WTC11 (cell line): ENCODE measurements at regions not wholly inside any gene's neighbourhood (a gene's known extent, or its start where the extent isn't known, plus 50 kb on each side); places are given as distances from the start of the nearest gene placed in this dataset.
A peak's percentile ranks its signal among the peaks of the same experiment; 100 is the strongest.

Experiments
- ATAC-seq: fragments of 200-7000 bp; cut with Tn5 transposase; 2 replicates; pipeline ENCODE4 v1.10.0; 2021; ENCODE audit warnings: mild to moderate bottlenecking, moderate library complexity
- CTCF ChIA-PET: fragments of 300-600 bp; sonication (Branson Sonifier 250); formaldehyde crosslinking; loops from one replicate; lab custom pipeline; 2021; ENCODE audit warnings: antibody characterized with exemption; lab: Charles Lee
- POLR2A ChIA-PET: fragments of 350-600 bp; sonication (Branson Sonifier 250); formaldehyde crosslinking; loops from one replicate; lab custom pipeline; 2021; ENCODE audit warnings: antibody characterized with exemption; lab: Charles Lee
- DNase-seq: peaks from one replicate; pipeline ENCODE4 v3.0.0; 2021; ENCODE audit warnings: low spot score
- H3K27ac Mint-ChIP-seq: 2 replicates; pipeline ENCODE4 v1.8.0; 2021; ENCODE audit warnings: mixed read lengths
- H3K27me3 Mint-ChIP-seq: 2 replicates; pipeline ENCODE4 v1.8.0; 2021; ENCODE audit warnings: low read depth, mild to moderate bottlenecking, moderate library complexity, mixed read lengths
- H3K36me3 Mint-ChIP-seq: 2 replicates; pipeline ENCODE4 v1.8.0; 2021; ENCODE audit warnings: mixed read lengths
- H3K4me1 Mint-ChIP-seq: 2 replicates; pipeline ENCODE4 v1.8.0; 2022; ENCODE audit warnings: mixed read lengths
- H3K4me3 Mint-ChIP-seq: 2 replicates; pipeline ENCODE4 v1.8.0; 2021; ENCODE audit warnings: mild to moderate bottlenecking, moderate library complexity, mixed read lengths
- H3K9me3 Mint-ChIP-seq: 2 replicates; pipeline ENCODE4 v1.8.0; 2021; ENCODE audit warnings: mixed read lengths
- CREB1 ChIP-seq: sonication (generic); formaldehyde crosslinking; IDR thresholded peaks from 2 replicates; pipeline ENCODE4 v1.8.0; 2023; ENCODE audit warnings: mild to moderate bottlenecking, missing genetic modification reagents
- CTCF ChIP-seq: fragments of 200-600 bp; IDR thresholded peaks from 2 replicates; pipeline ENCODE4 v1.8.0; 2022; ENCODE audit warnings: antibody characterized with exemption
- E2F5 ChIP-seq: sonication (generic); formaldehyde crosslinking; IDR thresholded peaks from 2 replicates; pipeline ENCODE4 v1.8.1; 2022; ENCODE audit warnings: mild to moderate bottlenecking, moderate library complexity, missing genetic modification reagents
- HMGXB4 ChIP-seq: sonication (generic); formaldehyde crosslinking; IDR thresholded peaks from 2 replicates; pipeline ENCODE4 v1.8.1; 2023; ENCODE audit warnings: mild to moderate bottlenecking, moderate library complexity, missing genetic modification reagents
- KAT7 ChIP-seq: sonication (generic); formaldehyde crosslinking; IDR thresholded peaks from 2 replicates; pipeline ENCODE4 v1.8.1; 2023; ENCODE audit warnings: missing genetic modification reagents, mild to moderate bottlenecking, borderline replicate concordance
- MXD4 ChIP-seq: fragments of 250-450 bp; sonication (Bioruptor Pico); IDR thresholded peaks from 2 replicates; pipeline ENCODE4 v1.8.0; 2021; ENCODE audit warnings: mild to moderate bottlenecking, moderate library complexity, borderline replicate concordance
- OVOL2 ChIP-seq: fragments of 250-450 bp; sonication (Bioruptor Pico); IDR thresholded peaks from 2 replicates; pipeline ENCODE4 v1.9.0; 2021; ENCODE audit warnings: mild to moderate bottlenecking, borderline replicate concordance
- PRRX2 ChIP-seq: fragments of 250-450 bp; sonication (Bioruptor Pico); IDR thresholded peaks from 2 replicates; pipeline ENCODE4 v1.8.0; 2021; ENCODE audit warnings: mild to moderate bottlenecking
- RORB ChIP-seq: fragments of 250-450 bp; sonication (Bioruptor Pico); IDR thresholded peaks from 2 replicates; pipeline ENCODE4 v1.9.0; 2021; ENCODE audit warnings: mild to moderate bottlenecking
- STAT6 ChIP-seq: sonication (generic); formaldehyde crosslinking; conservative IDR thresholded peaks from 2 replicates; pipeline ENCODE4 v1.8.1; 2023; ENCODE audit warnings: mild to moderate bottlenecking, low read depth, missing genetic modification reagents, moderate library complexity
- TEAD1 ChIP-seq: sonication (generic); formaldehyde crosslinking; IDR thresholded peaks from 2 replicates; pipeline ENCODE4 v1.8.0; 2022; ENCODE audit warnings: mild to moderate bottlenecking, missing genetic modification reagents
- TP53 ChIP-seq: sonication (generic); formaldehyde crosslinking; IDR thresholded peaks from 2 replicates; pipeline ENCODE4 v1.8.1; 2023; ENCODE audit warnings: mild to moderate bottlenecking, missing genetic modification reagents
- ZBTB21 ChIP-seq: sonication (generic); formaldehyde crosslinking; IDR thresholded peaks from 2 replicates; pipeline ENCODE4 v1.8.1; 2023; ENCODE audit warnings: mild to moderate bottlenecking, missing genetic modification reagents, borderline replicate concordance
- ZNF423 ChIP-seq: fragments of 250-450 bp; sonication (Bioruptor Pico); IDR thresholded peaks from 2 replicates; pipeline ENCODE4 v2.1.2; 2022; ENCODE audit warnings: mild to moderate bottlenecking, moderate library complexity
- TF ChIP-seq, protein P1 (sequence below): fragments of 250-450 bp; sonication (Bioruptor Pico); IDR thresholded peaks from 2 replicates; pipeline ENCODE4 v1.8.0; 2021; ENCODE audit warnings: mild to moderate bottlenecking
- TF ChIP-seq, protein P2 (sequence below): fragments of 250-450 bp; sonication (Bioruptor Pico); IDR thresholded peaks from 2 replicates; pipeline ENCODE4 v1.9.0; 2021; ENCODE audit warnings: mild to moderate bottlenecking

GRCh38 chr18:25896178-25896780, 194.1 kb downstream of the SS18 start (continued):
- TF ChIP-seq, protein P1, sequence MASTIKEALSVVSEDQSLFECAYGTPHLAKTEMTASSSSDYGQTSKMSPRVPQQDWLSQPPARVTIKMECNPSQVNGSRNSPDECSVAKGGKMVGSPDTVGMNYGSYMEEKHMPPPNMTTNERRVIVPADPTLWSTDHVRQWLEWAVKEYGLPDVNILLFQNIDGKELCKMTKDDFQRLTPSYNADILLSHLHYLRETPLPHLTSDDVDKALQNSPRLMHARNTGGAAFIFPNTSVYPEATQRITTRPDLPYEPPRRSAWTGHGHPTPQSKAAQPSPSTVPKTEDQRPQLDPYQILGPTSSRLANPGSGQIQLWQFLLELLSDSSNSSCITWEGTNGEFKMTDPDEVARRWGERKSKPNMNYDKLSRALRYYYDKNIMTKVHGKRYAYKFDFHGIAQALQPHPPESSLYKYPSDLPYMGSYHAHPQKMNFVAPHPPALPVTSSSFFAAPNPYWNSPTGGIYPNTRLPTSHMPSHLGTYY (CRISPR knock-in tag): no peak
- peak; percentile 70 for TF ChIP-seq CTCF

GRCh38 chr18:25895518-25895917, 194.9 kb downstream of the SS18 start:
- Mint-ChIP-seq H3K4me3 (no peak overlapping the region), H3K36me3 (no peaks in the 10 kb centered on the region), H3K9me3 (peaks cover 3% of the 10 kb centered on the region; the same call in 1 of the 2 replicates), H3K4me1 (peaks cover 11% of the 10 kb centered on the region), H3K27me3 (no peaks in the 10 kb centered on the region), H3K27ac (no peak overlapping the region)
- DNase-seq (no peak), ATAC-seq (peak; percentile 20; the same call in 1 of the 2 replicates)
- ChIA-PET POLR2A (interaction anchor here (0.6 kb wide), 1 partner anchor 546 kb away, joined by 5 read pairs; no protein-coding TSS in a partner anchor), CTCF (interaction anchor here (0.5 to 1.7 kb wide), 6 partner anchors 25 to 1352 kb away, joined by 3 to 5 read pairs (median 3); no protein-coding TSS in a partner anchor)
- TF ChIP-seq CREB1 (CRISPR knock-in tag) (no peak), OVOL2 (no peak)

GRCh38 chr18:25886283-25886682, 204.1 kb downstream of the SS18 start:
- Mint-ChIP-seq H3K27me3 (no peaks in the 10 kb centered on the region; the same call in 1 of the 2 replicates), H3K27ac (no peak overlapping the region), H3K9me3 (peaks cover 15% of the 10 kb centered on the region), H3K36me3 (no peaks in the 10 kb centered on the region)
- POLR2A ChIA-PET: no interaction called here
- DNase-seq (no peak), ATAC-seq (no peak)
- no peak for TF ChIP-seq STAT6
- no peak for TF ChIP-seq HMGXB4 (CRISPR knock-in tag)
- TF ChIP-seq KAT7: no peak
- TF ChIP-seq PRRX2 (CRISPR knock-in tag): no peak
- TF ChIP-seq TP53: no peak
- no peak for TF ChIP-seq ZNF423 (CRISPR knock-in tag)
- TF ChIP-seq, all 79 proteins: peak for 0
- Mint-ChIP-seq H3K4me1 (peaks cover 17% of the 10 kb centered on the region), H3K4me3 (no peak overlapping the region)
- CTCF ChIA-PET: no interaction called here

DNA sequence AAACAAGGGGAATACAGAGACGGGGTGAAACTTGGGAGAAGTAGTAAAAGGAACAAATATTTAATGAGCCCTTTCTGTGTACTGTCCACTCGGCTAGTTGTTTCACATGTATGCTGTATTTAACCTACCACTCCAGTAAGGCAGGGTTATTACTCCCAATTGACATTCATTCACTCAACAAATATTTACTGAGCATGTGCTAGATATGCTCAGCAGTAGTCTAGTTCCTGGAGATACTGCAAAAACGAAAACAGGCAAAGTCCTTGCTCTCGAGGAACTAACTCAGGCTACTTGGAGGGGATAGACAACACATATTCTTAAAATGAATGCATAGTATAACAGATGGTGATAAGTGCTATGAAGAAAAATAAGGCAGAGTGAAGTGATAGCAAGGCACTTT, 207.3 kb downstream of the SS18 start:
- peaks cover 17% of the 10 kb centered on the region for H3K4me1 Mint-ChIP-seq
- TF ChIP-seq ZBTB21 (CRISPR knock-in tag): no peak
- TF ChIP-seq STAT6: no peak
- TF ChIP-seq RORB: no peak
- TF ChIP-seq TEAD1 (CRISPR knock-in tag): no peak
- TF ChIP-seq, protein P2, sequence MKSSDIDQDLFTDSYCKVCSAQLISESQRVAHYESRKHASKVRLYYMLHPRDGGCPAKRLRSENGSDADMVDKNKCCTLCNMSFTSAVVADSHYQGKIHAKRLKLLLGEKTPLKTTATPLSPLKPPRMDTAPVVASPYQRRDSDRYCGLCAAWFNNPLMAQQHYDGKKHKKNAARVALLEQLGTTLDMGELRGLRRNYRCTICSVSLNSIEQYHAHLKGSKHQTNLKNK (CRISPR knock-in tag): no peak
- no peak for TF ChIP-seq E2F5 (CRISPR knock-in tag)
- no peak for TF ChIP-seq MXD4

More for the DNA sequence above, 207.3 kb downstream of the SS18 start:
- ChIA-PET POLR2A (no interaction called here), CTCF (no interaction called here)
- Mint-ChIP-seq H3K9me3 (peaks cover 9% of the 10 kb centered on the region), H3K36me3 (no peaks in the 10 kb centered on the region), H3K4me3 (no peak overlapping the region), H3K27me3 (no peaks in the 10 kb centered on the region; the same call in 1 of the 2 replicates), H3K27ac (no peak overlapping the region)
- DNase-seq: no peak
- ATAC-seq: no peak
